Transverse colon (tissue), 3 donors: ENCODE measurements at regions not wholly inside any gene's neighbourhood (a gene's known extent, or its start where the extent isn't known, plus 50 kb on each side); places are given as distances from the start of the nearest gene placed in this dataset.

Experiments
- EP300 ChIP-seq: sonication (generic); formaldehyde crosslinking; IDR thresholded peaks from one replicate; pipeline ENCODE4 v1.6.1; 2017; ENCODE audit warnings: antibody characterized with exemption, low read depth
- POLR2A ChIP-seq: fragments of 450-650 bp; IDR thresholded peaks from one replicate; pipeline ENCODE4 v1.6.1; 2016; ENCODE audit warnings: antibody characterized with exemption, mild to moderate bottlenecking, moderate library complexity
- TF ChIP-seq, protein P1 (sequence below), 5 experiments: fragments of 200-600 bp in 3 of 5; fragments of 450-650 bp in 2 of 5; sonication (generic) in 3 of 5; IDR thresholded peaks; 1 replicate in 2 of 5; 2 replicates in 3 of 5; pipeline ENCODE4 v1.5.1; 2016 to 2017; ENCODE audit warnings: antibody characterized with exemption in 5 of 5, inconsistent platforms in 3 of 5, mild to moderate bottlenecking in 2 of 5, moderate library complexity in 1 of 5

DNA sequence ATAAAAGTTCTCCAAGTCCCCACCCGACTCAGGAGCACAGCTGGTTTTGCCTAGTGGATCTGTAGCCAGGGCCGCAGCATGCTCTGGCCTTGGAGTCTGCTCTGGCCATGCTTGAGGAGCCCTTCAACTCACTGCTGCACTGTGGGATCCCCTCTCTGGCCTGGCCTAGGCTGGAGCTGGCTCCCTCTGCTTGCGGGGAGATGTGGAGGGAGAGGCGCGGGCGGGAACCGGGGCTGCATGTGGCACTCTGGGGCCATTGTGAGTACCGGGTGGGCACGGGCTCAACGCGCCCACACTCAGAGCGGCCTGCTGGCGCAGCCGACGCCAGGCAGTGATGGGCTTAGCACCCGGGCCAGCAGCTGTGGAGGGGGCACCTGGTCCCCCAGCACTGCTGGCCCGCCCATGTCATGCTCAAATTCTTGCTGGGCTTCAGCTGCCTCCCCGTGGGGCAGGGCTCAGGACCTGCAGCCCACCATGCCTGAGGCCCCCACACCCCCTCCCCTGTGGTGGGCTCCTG, 57.0 kb upstream of the ATP12A start:
- TF ChIP-seq, protein P1, sequence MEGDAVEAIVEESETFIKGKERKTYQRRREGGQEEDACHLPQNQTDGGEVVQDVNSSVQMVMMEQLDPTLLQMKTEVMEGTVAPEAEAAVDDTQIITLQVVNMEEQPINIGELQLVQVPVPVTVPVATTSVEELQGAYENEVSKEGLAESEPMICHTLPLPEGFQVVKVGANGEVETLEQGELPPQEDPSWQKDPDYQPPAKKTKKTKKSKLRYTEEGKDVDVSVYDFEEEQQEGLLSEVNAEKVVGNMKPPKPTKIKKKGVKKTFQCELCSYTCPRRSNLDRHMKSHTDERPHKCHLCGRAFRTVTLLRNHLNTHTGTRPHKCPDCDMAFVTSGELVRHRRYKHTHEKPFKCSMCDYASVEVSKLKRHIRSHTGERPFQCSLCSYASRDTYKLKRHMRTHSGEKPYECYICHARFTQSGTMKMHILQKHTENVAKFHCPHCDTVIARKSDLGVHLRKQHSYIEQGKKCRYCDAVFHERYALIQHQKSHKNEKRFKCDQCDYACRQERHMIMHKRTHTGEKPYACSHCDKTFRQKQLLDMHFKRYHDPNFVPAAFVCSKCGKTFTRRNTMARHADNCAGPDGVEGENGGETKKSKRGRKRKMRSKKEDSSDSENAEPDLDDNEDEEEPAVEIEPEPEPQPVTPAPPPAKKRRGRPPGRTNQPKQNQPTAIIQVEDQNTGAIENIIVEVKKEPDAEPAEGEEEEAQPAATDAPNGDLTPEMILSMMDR (IDR thresholded peaks at IDR 0.05), result no peak
- no peak for TF ChIP-seq POLR2A
- TF ChIP-seq EP300, result no peak
